NCI-H748 (cell line): ENCODE measurements at regions not wholly inside any gene's neighbourhood (a gene's known extent, or its start where the extent isn't known, plus 50 kb on each side); places are given as distances from the start of the nearest gene placed in this dataset.

Experiments used
- DNase-seq: peaks from one replicate; lab custom pipeline; 2025; ENCODE audit not compliant: unreplicated experiment; lab: John Stamatoyannopoulos, UW

GRCh38 chr12:45549337-45549902 is 180.1 kb upstream of the ARID2 start:
- no peak for DNase-seq

- peak; percentile 77 for DNase-seq
These were observed 176.3 kb upstream of the ARID2 start for GRCh38 chr12:45553204-45553603.

- DNase-seq: no peak
These were observed 172.5 kb upstream of the ARID2 start for GRCh38 chr12:45557016-45557415.

- DNase-seq: no peak
These were observed 171.2 kb upstream of the ARID2 start for GRCh38 chr12:45558353-45558752.

- DNase-seq: no peak
These were observed 170.0 kb upstream of the ARID2 start for GRCh38 chr12:45559537-45559936.

- no peak for DNase-seq
These were observed 168.8 kb upstream of the ARID2 start for GRCh38 chr12:45560689-45561088.

- no peak for DNase-seq
These were observed 168.0 kb upstream of the ARID2 start for GRCh38 chr12:45561488-45561887.

GRCh38 chr12:45565590-45565989 is 163.9 kb upstream of the ARID2 start:
- DNase-seq: no peak

GRCh38 chr12:45566257-45566656 is 163.2 kb upstream of the ARID2 start:
- no peak for DNase-seq

- no peak for DNase-seq
These were observed 160.7 kb upstream of the ARID2 start for GRCh38 chr12:45568808-45569207.

- DNase-seq: no peak
These were observed 159.0 kb upstream of the ARID2 start for GRCh38 chr12:45570501-45570900.

- DNase-seq: no peak
These were observed 157.4 kb upstream of the ARID2 start for GRCh38 chr12:45572114-45572513.

GRCh38 chr12:45575417-45575816 is 154.1 kb upstream of the ARID2 start:
- no peak for DNase-seq

- no peak for DNase-seq
These were observed 153.6 kb upstream of the ARID2 start for GRCh38 chr12:45575823-45576475.

GRCh38 chr12:45577844-45578399 is 151.6 kb upstream of the ARID2 start:
- no peak for DNase-seq

- no peak for DNase-seq
These were observed 149.0 kb upstream of the ARID2 start for GRCh38 chr12:45580356-45580969.

- DNase-seq: no peak
These were observed 148.4 kb upstream of the ARID2 start for GRCh38 chr12:45581112-45581511.

- no peak for DNase-seq
These were observed 147.0 kb upstream of the ARID2 start for GRCh38 chr12:45582536-45582935.

GRCh38 chr12:45582986-45583659 is 146.4 kb upstream of the ARID2 start:
- DNase-seq: no peak

- no peak for DNase-seq
These were observed 145.2 kb upstream of the ARID2 start for GRCh38 chr12:45584336-45584735.

GRCh38 chr12:45585522-45586230 is 143.8 kb upstream of the ARID2 start:
- no peak for DNase-seq
